ENCODE measurements at regions not wholly inside any gene's neighbourhood (a gene's known extent, or its start where the extent isn't known, plus 50 kb on each side); places are given as distances from the start of the nearest gene placed in this dataset.

GRCh38 chr20:51249215-51249614 is 226.3 kb upstream of the KCNG1 start:
- no CpG with 5 or more reads among the region's 4 CpGs for WGBS (ENCODE audit: extremely low coverage, insufficient coverage, low lambda C conversion rate)
- Histone ChIP-seq H3K27ac (ENCODE audit: low read depth, low read length) (no peak overlapping the region), H3K27me3 (ENCODE audit: insufficient read depth, low read length, poor library complexity) (no peaks in the 10 kb centered on the region)

GRCh38 chr20:51244466-51244865 is 221.6 kb upstream of the KCNG1 start:
- H3K56ac ChIP-seq (ENCODE audit: low read length): no peak overlapping the region
- H3K23ac ChIP-seq (ENCODE audit: low read length): no peak overlapping the region
- no peak overlapping the region for H4K8ac ChIP-seq (ENCODE audit: low read depth, low read length)

More at GRCh38 chr20:51249215-51249614, 226.3 kb upstream of the KCNG1 start:
- H3K79me2 ChIP-seq (ENCODE audit: control insufficient read depth, insufficient read depth, low read length): no peaks in the 10 kb centered on the region
- H3K4me3 ChIP-seq (ENCODE audit: low read length): no peak overlapping the region
- no peaks in the 10 kb centered on the region for H3K79me1 ChIP-seq (ENCODE audit: low read length)
- no peak overlapping the region for H3K18ac ChIP-seq (ENCODE audit: low read length)
- no peak overlapping the region for H4K8ac ChIP-seq (ENCODE audit: low read depth, low read length)
- H4K5ac ChIP-seq (ENCODE audit: low read length): no peak overlapping the region
- no peak overlapping the region for H2BK5ac ChIP-seq (ENCODE audit: low read length)
- no peak overlapping the region for H3K23ac ChIP-seq (ENCODE audit: low read length)
- no peak overlapping the region for H2BK15ac ChIP-seq (replicated peaks; ENCODE audit: low read depth)
- H3K4ac ChIP-seq (ENCODE audit: low read depth, low read length): no peak overlapping the region
- no peak overlapping the region for H3K56ac ChIP-seq (ENCODE audit: low read length)
- no peak overlapping the region for H3K9ac ChIP-seq (ENCODE audit: low read length)
- no peak overlapping the region for H2BK120ac ChIP-seq (ENCODE audit: low read depth, low read length)
- peaks cover 5% of the 10 kb centered on the region for H3K4me1 ChIP-seq (ENCODE audit: control insufficient read depth, low read depth, low read length)
- no peak overlapping the region for H2AK5ac ChIP-seq (ENCODE audit: low read length)
- no peaks in the 10 kb centered on the region for H3K36me3 ChIP-seq (ENCODE audit: control insufficient read depth, insufficient read depth, low read length)
- H3K4me2 ChIP-seq (ENCODE audit: low read length): no peak overlapping the region
- peak; percentile 65 for DNase-seq

GRCh38 chr20:51238675-51239305 is 215.9 kb upstream of the KCNG1 start:
- no peak overlapping the region for H3K4me3 ChIP-seq (ENCODE audit: low read length)
- no peak overlapping the region for H3K4ac ChIP-seq (ENCODE audit: low read depth, low read length)
- no peak overlapping the region for H4K5ac ChIP-seq (ENCODE audit: low read length)
- H3K79me1 ChIP-seq (ENCODE audit: low read length): no peaks in the 10 kb centered on the region
- no peak overlapping the region for H3K56ac ChIP-seq (ENCODE audit: low read length)
- WGBS (ENCODE audit: extremely low coverage, insufficient coverage, low lambda C conversion rate): no CpG with 5 or more reads among the region's 8 CpGs
- H2AK5ac ChIP-seq (ENCODE audit: low read length): no peak overlapping the region
- no peak overlapping the region for H3K9ac ChIP-seq (ENCODE audit: low read length)
- H2BK15ac ChIP-seq (replicated peaks; ENCODE audit: low read depth): no peak overlapping the region
- H2BK5ac ChIP-seq (ENCODE audit: low read length): no peak overlapping the region
- no peaks in the 10 kb centered on the region for H3K27me3 ChIP-seq (ENCODE audit: insufficient read depth, low read length, poor library complexity)
- no peak overlapping the region for H2BK120ac ChIP-seq (ENCODE audit: low read depth, low read length)
- no peak overlapping the region for H3K23ac ChIP-seq (ENCODE audit: low read length)
- no peak overlapping the region for H3K4me2 ChIP-seq (ENCODE audit: low read length)
- no peaks in the 10 kb centered on the region for H3K79me2 ChIP-seq (ENCODE audit: control insufficient read depth, insufficient read depth, low read length)
- no peak overlapping the region for H4K8ac ChIP-seq (ENCODE audit: low read depth, low read length)
- no peak overlapping the region for H3K27ac ChIP-seq (ENCODE audit: low read depth, low read length)
- H3K4me1 ChIP-seq (ENCODE audit: control insufficient read depth, low read depth, low read length): peaks cover 1% of the 10 kb centered on the region
- no peak overlapping the region for H3K18ac ChIP-seq (ENCODE audit: low read length)
- no peak for DNase-seq
- H3K36me3 ChIP-seq (ENCODE audit: control insufficient read depth, insufficient read depth, low read length): no peaks in the 10 kb centered on the region

More at GRCh38 chr20:51244466-51244865, 221.6 kb upstream of the KCNG1 start:
- Histone ChIP-seq H3K4me3 (ENCODE audit: low read length) (no peak overlapping the region), H4K5ac (ENCODE audit: low read length) (no peak overlapping the region), H2BK120ac (ENCODE audit: low read depth, low read length) (no peak overlapping the region), H3K4me2 (ENCODE audit: low read length) (no peak overlapping the region), H3K36me3 (ENCODE audit: control insufficient read depth, insufficient read depth, low read length) (no peaks in the 10 kb centered on the region), H3K4ac (ENCODE audit: low read depth, low read length) (no peak overlapping the region), H3K18ac (ENCODE audit: low read length) (no peak overlapping the region), H2AK5ac (ENCODE audit: low read length) (no peak overlapping the region), H3K79me1 (ENCODE audit: low read length) (no peaks in the 10 kb centered on the region), H3K4me1 (ENCODE audit: control insufficient read depth, low read depth, low read length) (peaks cover 5% of the 10 kb centered on the region), H2BK15ac (replicated peaks; ENCODE audit: low read depth) (no peak overlapping the region), H3K27me3 (ENCODE audit: insufficient read depth, low read length, poor library complexity) (no peaks in the 10 kb centered on the region), H3K79me2 (ENCODE audit: control insufficient read depth, insufficient read depth, low read length) (no peaks in the 10 kb centered on the region), H2BK5ac (ENCODE audit: low read length) (no peak overlapping the region), H3K27ac (ENCODE audit: low read depth, low read length) (no peak overlapping the region), H3K9ac (ENCODE audit: low read length) (no peak overlapping the region)
- WGBS (ENCODE audit: extremely low coverage, insufficient coverage, low lambda C conversion rate): no CpG with 5 or more reads among the region's 10 CpGs
- DNase-seq: no peak

- WGBS (ENCODE audit: extremely low coverage, insufficient coverage, low lambda C conversion rate): no CpG with 5 or more reads among the region's 11 CpGs
- no peak overlapping the region for H3K27ac ChIP-seq (ENCODE audit: low read depth, low read length)
- no peaks in the 10 kb centered on the region for H3K79me2 ChIP-seq (ENCODE audit: control insufficient read depth, insufficient read depth, low read length)
- DNase-seq: no peak
- H2AK5ac ChIP-seq (ENCODE audit: low read length): no peak overlapping the region
- H3K18ac ChIP-seq (ENCODE audit: low read length): peak overlapping the region; percentile 86
- H4K8ac ChIP-seq (ENCODE audit: low read depth, low read length): no peak overlapping the region
- no peaks in the 10 kb centered on the region for H3K27me3 ChIP-seq (ENCODE audit: insufficient read depth, low read length, poor library complexity)
- no peak overlapping the region for H3K4me3 ChIP-seq (ENCODE audit: low read length)
- H2BK5ac ChIP-seq (ENCODE audit: low read length): no peak overlapping the region
- peak overlapping the region; percentile 6 for H3K56ac ChIP-seq (ENCODE audit: low read length)
- no peaks in the 10 kb centered on the region for H3K79me1 ChIP-seq (ENCODE audit: low read length)
- no peak overlapping the region for H4K5ac ChIP-seq (ENCODE audit: low read length)
- H3K4ac ChIP-seq (ENCODE audit: low read depth, low read length): no peak overlapping the region
- H2BK120ac ChIP-seq (ENCODE audit: low read depth, low read length): peak overlapping the region; percentile 9
- no peak overlapping the region for H2BK15ac ChIP-seq (replicated peaks; ENCODE audit: low read depth)
- no peak overlapping the region for H3K4me2 ChIP-seq (ENCODE audit: low read length)
- H3K23ac ChIP-seq (ENCODE audit: low read length): no peak overlapping the region
- no peaks in the 10 kb centered on the region for H3K36me3 ChIP-seq (ENCODE audit: control insufficient read depth, insufficient read depth, low read length)
- H3K9ac ChIP-seq (ENCODE audit: low read length): no peak overlapping the region
- H3K4me1 ChIP-seq (ENCODE audit: control insufficient read depth, low read depth, low read length): peaks cover 1% of the 10 kb centered on the region
These were observed 214.9 kb upstream of the KCNG1 start for GRCh38 chr20:51237791-51238190.

GRCh38 chr20:51237278-51237677 is 214.4 kb upstream of the KCNG1 start:
- Histone ChIP-seq H3K23ac (ENCODE audit: low read length) (no peak overlapping the region), H3K79me1 (ENCODE audit: low read length) (no peaks in the 10 kb centered on the region), H3K27me3 (ENCODE audit: insufficient read depth, low read length, poor library complexity) (no peaks in the 10 kb centered on the region), H3K4me2 (ENCODE audit: low read length) (no peak overlapping the region), H3K9ac (ENCODE audit: low read length) (no peak overlapping the region), H3K18ac (ENCODE audit: low read length) (peak overlapping the region; percentile 86), H3K27ac (ENCODE audit: low read depth, low read length) (no peak overlapping the region), H2BK15ac (replicated peaks; ENCODE audit: low read depth) (no peak overlapping the region), H4K8ac (ENCODE audit: low read depth, low read length) (no peak overlapping the region), H3K79me2 (ENCODE audit: control insufficient read depth, insufficient read depth, low read length) (no peaks in the 10 kb centered on the region), H3K4me3 (ENCODE audit: low read length) (no peak overlapping the region), H3K4ac (ENCODE audit: low read depth, low read length) (no peak overlapping the region), H2BK120ac (ENCODE audit: low read depth, low read length) (peak overlapping the region; percentile 9), H3K36me3 (ENCODE audit: control insufficient read depth, insufficient read depth, low read length) (no peaks in the 10 kb centered on the region), H3K4me1 (ENCODE audit: control insufficient read depth, low read depth, low read length) (peaks cover 1% of the 10 kb centered on the region), H4K5ac (ENCODE audit: low read length) (no peak overlapping the region), H2BK5ac (ENCODE audit: low read length) (no peak overlapping the region), H2AK5ac (ENCODE audit: low read length) (no peak overlapping the region), H3K56ac (ENCODE audit: low read length) (peak overlapping the region; percentile 6)
- no CpG with 5 or more reads among the region's 6 CpGs for WGBS (ENCODE audit: extremely low coverage, insufficient coverage, low lambda C conversion rate)
- no peak for DNase-seq

GRCh38 chr20:51236421-51236820 is 213.5 kb upstream of the KCNG1 start:
- no peaks in the 10 kb centered on the region for H3K36me3 ChIP-seq (ENCODE audit: control insufficient read depth, insufficient read depth, low read length)
- no peak overlapping the region for H3K27ac ChIP-seq (ENCODE audit: low read depth, low read length)
- no peak overlapping the region for H2BK5ac ChIP-seq (ENCODE audit: low read length)
- H3K9ac ChIP-seq (ENCODE audit: low read length): no peak overlapping the region
- no peak for DNase-seq
- H3K18ac ChIP-seq (ENCODE audit: low read length): no peak overlapping the region
- peaks cover 1% of the 10 kb centered on the region for H3K4me1 ChIP-seq (ENCODE audit: control insufficient read depth, low read depth, low read length)
- H3K4me2 ChIP-seq (ENCODE audit: low read length): no peak overlapping the region
- H3K27me3 ChIP-seq (ENCODE audit: insufficient read depth, low read length, poor library complexity): no peaks in the 10 kb centered on the region
- H2BK15ac ChIP-seq (replicated peaks; ENCODE audit: low read depth): no peak overlapping the region
- H3K56ac ChIP-seq (ENCODE audit: low read length): peak overlapping the region; percentile 19
- no peak overlapping the region for H2BK120ac ChIP-seq (ENCODE audit: low read depth, low read length)
- H3K79me2 ChIP-seq (ENCODE audit: control insufficient read depth, insufficient read depth, low read length): no peaks in the 10 kb centered on the region
- no peak overlapping the region for H3K4me3 ChIP-seq (ENCODE audit: low read length)
- H4K5ac ChIP-seq (ENCODE audit: low read length): no peak overlapping the region
- H3K79me1 ChIP-seq (ENCODE audit: low read length): no peaks in the 10 kb centered on the region
- no peak overlapping the region for H3K23ac ChIP-seq (ENCODE audit: low read length)
- H4K8ac ChIP-seq (ENCODE audit: low read depth, low read length): no peak overlapping the region
- H3K4ac ChIP-seq (ENCODE audit: low read depth, low read length): no peak overlapping the region
- no CpG with 5 or more reads among the region's 2 CpGs for WGBS (ENCODE audit: extremely low coverage, insufficient coverage, low lambda C conversion rate)
- H2AK5ac ChIP-seq (ENCODE audit: low read length): no peak overlapping the region
